A673 (cell line): ENCODE measurements at regions not wholly inside any gene's neighbourhood (a gene's known extent, or its start where the extent isn't known, plus 50 kb on each side); places are given as distances from the start of the nearest gene placed in this dataset.

Experiments used
- BruUV-seq: library from RNA; stranded (reverse); fragments of 400-500 nt; replicated peaks from 2 replicates; lab custom pipeline; 2021; lab: Mats Ljungman, UMichigan
- CTCF ChIA-PET: fragments of 300-600 bp; sonication (Branson Sonifier 250); formaldehyde crosslinking; loops from one replicate; lab custom pipeline; 2022; ENCODE audit warnings: antibody characterized with exemption; lab: Charles Lee
- POLR2A ChIA-PET: fragments of 300-600 bp; sonication (Branson Sonifier 250); formaldehyde crosslinking; loops from one replicate; lab custom pipeline; 2022; ENCODE audit warnings: antibody characterized with exemption; ENCODE audit not compliant: low non-redundant PET; lab: Charles Lee
- DNase-seq: peaks from one replicate; pipeline ENCODE4 v3.0.0-alpha.2; 2015; ENCODE audit warnings: low spot score
- H3K27ac ChIP-seq: fragments of 200-600 bp; sonication (generic); 2 replicates; pipeline ENCODE4 v1.5.1; 2016; ENCODE audit warnings: mixed run types, low read depth, mild to moderate bottlenecking, mixed read lengths, antibody characterized with exemption, low read length; ENCODE audit not compliant: poor library complexity, severe bottlenecking
- H3K27me3 ChIP-seq: fragments of 200-600 bp; sonication (generic); replicated peaks from 2 replicates; pipeline ENCODE4 v1.6.1; 2017; ENCODE audit warnings: mixed run types, low read depth, mild to moderate bottlenecking, mixed read lengths, antibody characterized with exemption, low read length; ENCODE audit not compliant: insufficient read depth, poor library complexity
- H3K36me3 ChIP-seq: fragments of 200-600 bp; sonication (generic); 2 replicates; pipeline ENCODE4 v1.6.1; 2016; ENCODE audit warnings: mixed run types, mild to moderate bottlenecking, mixed read lengths, antibody characterized with exemption, low read length; ENCODE audit not compliant: insufficient read depth, poor library complexity, severe bottlenecking
- H3K4me1 ChIP-seq: fragments of 200-600 bp; sonication (generic); 2 replicates; pipeline ENCODE4 v1.6.1; 2017; ENCODE audit warnings: mixed run types, mild to moderate bottlenecking, mixed read lengths, antibody characterized with exemption, low read length; ENCODE audit not compliant: insufficient read depth, poor library complexity, severe bottlenecking
- H3K4me3 ChIP-seq: fragments of 200-600 bp; sonication (generic); 2 replicates; pipeline ENCODE4 v1.5.1; 2016; ENCODE audit warnings: low read depth, mixed run types, mild to moderate bottlenecking, mixed read lengths, low read length; ENCODE audit not compliant: poor library complexity, severe bottlenecking
- H3K9me3 ChIP-seq: fragments of 200-600 bp; sonication (generic); 2 replicates; pipeline ENCODE4 v1.6.1; 2016; ENCODE audit warnings: mixed run types, low read depth, mild to moderate bottlenecking, mixed read lengths, antibody characterized with exemption, low read length; ENCODE audit not compliant: poor library complexity, severe bottlenecking
- CTCF ChIP-seq: fragments of 300-800, 200-600 bp; sonication (generic); conservative IDR thresholded peaks from 2 replicates; pipeline ENCODE4 v1.5.1; 2017; ENCODE audit warnings: low read depth, mild to moderate bottlenecking, antibody characterized with exemption, low read length, moderate library complexity, mixed read lengths
- EZH2 ChIP-seq: fragments of 200-600 bp; sonication (generic); IDR thresholded peaks from 2 replicates; pipeline ENCODE4 v1.6.1; 2017; ENCODE audit warnings: borderline replicate concordance, low read depth, mild to moderate bottlenecking, mixed read lengths, antibody characterized with exemption, low read length; ENCODE audit not compliant: poor library complexity, severe bottlenecking
- intact Hi-C: fragments of 100-400 bp; cut with micrococcal nuclease; formaldehyde crosslinking; loops from one replicate; pipeline ENCODE4 v1.10.0; 2022; ENCODE audit not compliant: unreplicated experiment

GRCh38 chr11:119932828-119933562, 204.0 kb upstream of the NECTIN1 start:
- CTCF ChIA-PET = no interaction called here
- BruUV-seq = no TSS peak
- Histone ChIP-seq H3K4me3 (no peak overlapping the region), H3K27ac (no peak overlapping the region), H3K36me3 (no peaks in the 10 kb centered on the region), H3K9me3 (no peaks in the 10 kb centered on the region), H3K4me1 (no peaks in the 10 kb centered on the region), H3K27me3 (peaks cover 59% of the 10 kb centered on the region)
- POLR2A ChIA-PET = no interaction called here
- TF ChIP-seq CTCF (no peak), EZH2 (no peak)
- intact Hi-C loops = no loop called here
- no peak for DNase-seq

GRCh38 chr11:119928047-119928446, 199.0 kb upstream of the NECTIN1 start:
- no peaks in the 10 kb centered on the region for H3K9me3 ChIP-seq
- DNase-seq = no peak
- H3K36me3 ChIP-seq = no peaks in the 10 kb centered on the region
- ChIA-PET CTCF (no interaction called here), POLR2A (no interaction called here)
- BruUV-seq = no TSS peak
- H3K4me1 ChIP-seq = no peaks in the 10 kb centered on the region
- TF ChIP-seq EZH2 = no peak
- no peak for TF ChIP-seq CTCF
- H3K4me3 ChIP-seq = no peak overlapping the region
- intact Hi-C loops = no loop called here
- peaks cover 62% of the 10 kb centered on the region for H3K27me3 ChIP-seq
- H3K27ac ChIP-seq = no peak overlapping the region

GRCh38 chr11:119924017-119924416, 195.0 kb upstream of the NECTIN1 start:
- Histone ChIP-seq H3K36me3 (no peaks in the 10 kb centered on the region), H3K9me3 (no peaks in the 10 kb centered on the region), H3K4me1 (no peaks in the 10 kb centered on the region), H3K27ac (no peak overlapping the region), H3K27me3 (peaks cover 82% of the 10 kb centered on the region), H3K4me3 (no peak overlapping the region)
- DNase-seq = no peak
- intact Hi-C loops = no loop called here
- ChIA-PET CTCF (no interaction called here), POLR2A (no interaction called here)
- no TSS peak for BruUV-seq
- TF ChIP-seq EZH2 (no peak), CTCF (no peak)
